Caco-2 (cell line): ENCODE measurements at regions not wholly inside any gene's neighbourhood (a gene's known extent, or its start where the extent isn't known, plus 50 kb on each side); places are given as distances from the start of the nearest gene placed in this dataset.

Experiments used
- BruUV-seq: library from RNA; stranded (reverse); fragments of 400-500 nt; replicated peaks from 2 replicates; lab custom pipeline; 2021; lab: Mats Ljungman, UMichigan
- CTCF ChIA-PET: fragments of 300-600 bp; sonication (Branson Sonifier 250); formaldehyde crosslinking; loops from one replicate; lab custom pipeline; 2022; ENCODE audit warnings: antibody characterized with exemption; lab: Charles Lee
- POLR2A ChIA-PET: fragments of 300-600 bp; sonication (Branson Sonifier 250); formaldehyde crosslinking; loops from one replicate; lab custom pipeline; 2022; ENCODE audit warnings: antibody characterized with exemption; lab: Charles Lee
- DNase-seq, 2 experiments: peaks; one replicate each; pipeline versions ENCODE4 v3.0.0 to v3.0.0-alpha.2; 2020 to 2022
- H3K27me3 ChIP-seq: replicated peaks from 2 replicates; pipeline ENCODE4 v1.6.0; 2011; ENCODE audit warnings: low read length; ENCODE audit not compliant: control insufficient read depth, insufficient read depth
- H3K36me3 ChIP-seq: 2 replicates; pipeline ENCODE4 v1.5.1; 2011; ENCODE audit warnings: low read length; ENCODE audit not compliant: control insufficient read depth, insufficient read depth
- H3K4me1 ChIP-seq: fragments of 250-450 bp; sonication (Bioruptor Pico); 2 replicates; pipeline ENCODE4 v1.5.1; 2020; ENCODE audit warnings: mild to moderate bottlenecking
- H3K4me3 ChIP-seq: 2 replicates; pipeline ENCODE4 v1.5.1; 2011; ENCODE audit warnings: low read depth, mild to moderate bottlenecking, control low read depth, low read length
- H3K9me3 ChIP-seq: fragments of 250-450 bp; sonication (Bioruptor Pico); 2 replicates; pipeline ENCODE4 v1.5.1; 2020; ENCODE audit warnings: mild to moderate bottlenecking, moderate library complexity
- H3K27ac Mint-ChIP-seq: one replicate; pipeline ENCODE4 v1.8.0; 2022; ENCODE audit warnings: mixed read lengths; ENCODE audit not compliant: unreplicated experiment
- H3K27me3 Mint-ChIP-seq: one replicate; pipeline ENCODE4 v1.8.0; 2022; ENCODE audit warnings: mixed read lengths; ENCODE audit not compliant: insufficient read depth, unreplicated experiment
- H3K36me3 Mint-ChIP-seq: one replicate; pipeline ENCODE4 v1.8.0; 2022; ENCODE audit warnings: mild to moderate bottlenecking, mixed read lengths; ENCODE audit not compliant: insufficient read depth, unreplicated experiment
- H3K4me1 Mint-ChIP-seq: one replicate; pipeline ENCODE4 v1.8.0; 2022; ENCODE audit warnings: low read depth, mixed read lengths; ENCODE audit not compliant: unreplicated experiment
- H3K4me3 Mint-ChIP-seq: one replicate; pipeline ENCODE4 v1.8.0; 2022; ENCODE audit warnings: mild to moderate bottlenecking, moderate library complexity, mixed read lengths; ENCODE audit not compliant: unreplicated experiment
- H3K9me3 Mint-ChIP-seq: one replicate; pipeline ENCODE4 v1.8.0; 2022; ENCODE audit warnings: mixed read lengths; ENCODE audit not compliant: unreplicated experiment
- CTCF ChIP-seq, 2 experiments: fragments of 200-600 bp in 1 of 2; IDR thresholded peaks; 1 replicate in 1 of 2; 2 replicates in 1 of 2; pipeline versions ENCODE4 v1.5.1 to v1.8.0; 2011 to 2022; ENCODE audit warnings: antibody characterized with exemption in 1 of 2, control low read depth in 1 of 2, inconsistent platforms in 1 of 2, low read depth in 1 of 2, low read length in 1 of 2, mild to moderate bottlenecking in 1 of 2, moderate library complexity in 1 of 2; ENCODE audit not compliant: insufficient read depth in 1 of 2, severe bottlenecking in 1 of 2, unreplicated experiment in 1 of 2
- intact Hi-C: fragments of 100-400 bp; cut with micrococcal nuclease; formaldehyde crosslinking; loops from one replicate; pipeline ENCODE4 v1.10.0; 2022; ENCODE audit not compliant: unreplicated experiment

GRCh38 chr12:60710246-60710645 lies 1114.4 kb downstream of the SLC16A7 start:
- TF ChIP-seq CTCF (IDR thresholded peaks at IDR 0.05; ENCODE audit: insufficient read depth in 1 of 2, low read depth in 1 of 2, low read length in 1 of 2, severe bottlenecking in 1 of 2, unreplicated experiment in 1 of 2): no peak
- Mint-ChIP-seq H3K9me3 (no peaks in the 10 kb centered on the region), H3K27me3 (no peaks in the 10 kb centered on the region), H3K4me1 (no peaks in the 10 kb centered on the region), H3K27ac (no peak overlapping the region), H3K4me3 (no peak overlapping the region), H3K36me3 (no peaks in the 10 kb centered on the region)
- H3K4me1 ChIP-seq: no peaks in the 10 kb centered on the region
- DNase-seq: no peak
- no TSS peak for BruUV-seq
- H3K4me3 ChIP-seq: no peak overlapping the region
- no peaks in the 10 kb centered on the region for H3K27me3 ChIP-seq
- intact Hi-C loops: no loop called here
- POLR2A ChIA-PET: no interaction called here
- CTCF ChIA-PET: no interaction called here
- no peaks in the 10 kb centered on the region for H3K36me3 ChIP-seq
- H3K9me3 ChIP-seq: no peaks in the 10 kb centered on the region

GRCh38 chr12:60714141-60714900 lies 1118.5 kb downstream of the SLC16A7 start:
- no TSS peak for BruUV-seq
- Mint-ChIP-seq H3K4me1 (no peaks in the 10 kb centered on the region), H3K27me3 (no peaks in the 10 kb centered on the region), H3K4me3 (no peak overlapping the region), H3K27ac (no peak overlapping the region), H3K9me3 (no peaks in the 10 kb centered on the region), H3K36me3 (no peaks in the 10 kb centered on the region)
- ChIA-PET POLR2A (no interaction called here), CTCF (no interaction called here)
- Histone ChIP-seq H3K9me3 (no peaks in the 10 kb centered on the region), H3K36me3 (no peaks in the 10 kb centered on the region), H3K27me3 (no peaks in the 10 kb centered on the region), H3K4me3 (no peak overlapping the region), H3K4me1 (no peaks in the 10 kb centered on the region)
- intact Hi-C loops: no loop called here
- no peak for TF ChIP-seq CTCF (IDR thresholded peaks at IDR 0.05; ENCODE audit: insufficient read depth in 1 of 2, low read depth in 1 of 2, low read length in 1 of 2, severe bottlenecking in 1 of 2, unreplicated experiment in 1 of 2)
- DNase-seq: no peak

- Mint-ChIP-seq H3K4me3 (no peak overlapping the region), H3K36me3 (no peaks in the 10 kb centered on the region), H3K9me3 (no peaks in the 10 kb centered on the region), H3K27ac (no peak overlapping the region), H3K4me1 (no peaks in the 10 kb centered on the region), H3K27me3 (no peaks in the 10 kb centered on the region)
- no peak for DNase-seq
- intact Hi-C loops: no loop called here
- no peak overlapping the region for H3K4me3 ChIP-seq
- POLR2A ChIA-PET: no interaction called here
- TF ChIP-seq CTCF (IDR thresholded peaks at IDR 0.05; ENCODE audit: insufficient read depth in 1 of 2, low read depth in 1 of 2, low read length in 1 of 2, severe bottlenecking in 1 of 2, unreplicated experiment in 1 of 2): no peak
- CTCF ChIA-PET: no interaction called here
- H3K27me3 ChIP-seq: no peaks in the 10 kb centered on the region
- no peaks in the 10 kb centered on the region for H3K9me3 ChIP-seq
- no TSS peak for BruUV-seq
- no peaks in the 10 kb centered on the region for H3K4me1 ChIP-seq
- H3K36me3 ChIP-seq: no peaks in the 10 kb centered on the region
These were observed 1128.6 kb downstream of the SLC16A7 start for GRCh38 chr12:60724475-60724874.
